ENCODE measurements at regions not wholly inside any gene's neighbourhood (a gene's known extent, or its start where the extent isn't known, plus 50 kb on each side); places are given as distances from the start of the nearest gene placed in this dataset.

DNA sequence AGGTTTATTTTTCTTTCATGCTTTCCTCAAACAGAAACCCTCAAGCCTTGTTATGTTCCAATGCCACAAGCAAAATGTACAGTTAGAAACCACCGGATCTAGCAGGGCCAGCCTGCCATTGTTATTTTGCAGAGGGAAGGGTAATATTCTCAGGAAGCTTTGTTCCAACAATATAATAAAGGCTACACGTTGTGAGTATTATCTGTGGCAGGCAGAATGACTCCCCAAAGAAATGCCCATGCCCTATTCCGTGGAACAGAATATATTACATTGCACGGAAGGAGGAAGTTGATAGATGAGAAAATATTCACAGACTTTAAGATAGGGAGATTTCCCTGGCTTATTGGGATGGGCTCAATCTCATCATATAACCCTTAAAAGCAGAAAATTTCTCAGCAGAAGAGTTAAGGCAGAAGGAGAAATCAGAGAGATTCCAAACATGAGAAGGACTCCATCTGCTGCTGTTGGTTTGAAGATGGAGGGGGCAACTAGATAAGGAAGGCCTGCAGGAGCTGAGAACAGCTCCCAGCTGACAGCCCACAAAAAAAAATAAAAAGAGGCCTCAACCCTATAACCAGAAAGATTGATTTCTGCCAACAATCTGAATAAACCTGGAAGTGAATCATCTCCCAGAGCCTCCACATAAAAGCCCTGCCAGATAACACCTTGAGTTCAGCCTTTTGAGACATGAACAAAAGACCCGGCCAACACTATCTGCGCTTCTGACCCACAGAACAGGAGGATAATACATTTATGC, 466.6 kb downstream of the LPIN1 start:
- Histone ChIP-seq H3K4me2 (ENCODE audit: low read length) (no peak overlapping the region), H3K36me3 (ENCODE audit: control insufficient read depth, low read length) (no peaks in the 10 kb centered on the region), H3F3A (ENCODE audit: control insufficient read depth, insufficient read depth) (no peaks in the 10 kb centered on the region), H3K27ac (ENCODE audit: low read depth, low read length) (no peak overlapping the region), H3K4me3 (ENCODE audit: low read length) (no peak overlapping the region), H3K4me1 (ENCODE audit: control insufficient read depth, low read length) (no peaks in the 10 kb centered on the region), H3K9me2 (replicated peaks; ENCODE audit: control insufficient read depth, low read length) (no peaks in the 10 kb centered on the region), H3K27me3 (ENCODE audit: control insufficient read depth, low read length) (no peaks in the 10 kb centered on the region), H4K20me1 (ENCODE audit: control insufficient read depth, insufficient read depth, low read depth, low read length) (no peaks in the 10 kb centered on the region), H3K79me2 (ENCODE audit: control insufficient read depth, low read length) (no peaks in the 10 kb centered on the region), H3K9me3 (ENCODE audit: control insufficient read depth, insufficient read depth, low read length) (no peaks in the 10 kb centered on the region)
- no peak for TF ChIP-seq EZH2phosphoT487 (IDR thresholded peaks at IDR 0.05; ENCODE audit: borderline replicate concordance, low read length)
- TF ChIP-seq, protein P1, sequence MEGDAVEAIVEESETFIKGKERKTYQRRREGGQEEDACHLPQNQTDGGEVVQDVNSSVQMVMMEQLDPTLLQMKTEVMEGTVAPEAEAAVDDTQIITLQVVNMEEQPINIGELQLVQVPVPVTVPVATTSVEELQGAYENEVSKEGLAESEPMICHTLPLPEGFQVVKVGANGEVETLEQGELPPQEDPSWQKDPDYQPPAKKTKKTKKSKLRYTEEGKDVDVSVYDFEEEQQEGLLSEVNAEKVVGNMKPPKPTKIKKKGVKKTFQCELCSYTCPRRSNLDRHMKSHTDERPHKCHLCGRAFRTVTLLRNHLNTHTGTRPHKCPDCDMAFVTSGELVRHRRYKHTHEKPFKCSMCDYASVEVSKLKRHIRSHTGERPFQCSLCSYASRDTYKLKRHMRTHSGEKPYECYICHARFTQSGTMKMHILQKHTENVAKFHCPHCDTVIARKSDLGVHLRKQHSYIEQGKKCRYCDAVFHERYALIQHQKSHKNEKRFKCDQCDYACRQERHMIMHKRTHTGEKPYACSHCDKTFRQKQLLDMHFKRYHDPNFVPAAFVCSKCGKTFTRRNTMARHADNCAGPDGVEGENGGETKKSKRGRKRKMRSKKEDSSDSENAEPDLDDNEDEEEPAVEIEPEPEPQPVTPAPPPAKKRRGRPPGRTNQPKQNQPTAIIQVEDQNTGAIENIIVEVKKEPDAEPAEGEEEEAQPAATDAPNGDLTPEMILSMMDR (IDR thresholded peaks at IDR 0.05; ENCODE audit: low read depth, low read length, poor library complexity, severe bottlenecking), result no peak

DNA sequence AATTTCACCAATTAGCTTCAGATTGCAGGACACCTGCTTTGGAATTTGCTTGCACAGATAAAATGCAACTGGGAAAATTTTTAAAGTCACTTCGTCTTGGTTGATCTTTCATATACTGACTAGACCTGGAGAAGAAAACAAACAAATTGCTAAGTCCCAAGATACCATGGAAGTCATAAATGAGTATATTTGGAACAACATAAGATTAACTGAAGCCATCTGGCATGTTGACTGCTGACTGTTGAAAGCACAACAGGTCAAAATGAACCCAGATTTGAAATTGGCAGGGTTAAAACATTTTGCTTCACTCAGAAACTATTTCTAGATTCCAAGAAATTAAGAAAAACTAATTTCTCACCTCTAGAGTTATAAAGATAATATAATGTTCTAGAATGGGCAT, 470.7 kb downstream of the LPIN1 start:
- no peak overlapping the region for H3K4me2 ChIP-seq (ENCODE audit: low read length)
- H3K9me2 ChIP-seq (replicated peaks; ENCODE audit: control insufficient read depth, low read length), result no peaks in the 10 kb centered on the region
- H3F3A ChIP-seq (ENCODE audit: control insufficient read depth, insufficient read depth), result no peaks in the 10 kb centered on the region
- no peak overlapping the region for H3K27ac ChIP-seq (ENCODE audit: low read depth, low read length)
- H3K4me1 ChIP-seq (ENCODE audit: control insufficient read depth, low read length), result no peaks in the 10 kb centered on the region
- H3K27me3 ChIP-seq (ENCODE audit: control insufficient read depth, low read length), result no peaks in the 10 kb centered on the region
- no peaks in the 10 kb centered on the region for H3K79me2 ChIP-seq (ENCODE audit: control insufficient read depth, low read length)
- no peaks in the 10 kb centered on the region for H4K20me1 ChIP-seq (ENCODE audit: control insufficient read depth, insufficient read depth, low read depth, low read length)
- H3K4me3 ChIP-seq (ENCODE audit: low read length), result no peak overlapping the region
- H3K9me3 ChIP-seq (ENCODE audit: control insufficient read depth, insufficient read depth, low read length), result peaks cover 5% of the 10 kb centered on the region; the same call in 1 of the 2 replicates
- no peak for TF ChIP-seq EZH2phosphoT487 (IDR thresholded peaks at IDR 0.05; ENCODE audit: borderline replicate concordance, low read length)
- TF ChIP-seq, protein P1 (IDR thresholded peaks at IDR 0.05; ENCODE audit: low read depth, low read length, poor library complexity, severe bottlenecking), result no peak
- H3K36me3 ChIP-seq (ENCODE audit: control insufficient read depth, low read length), result no peaks in the 10 kb centered on the region

DNA sequence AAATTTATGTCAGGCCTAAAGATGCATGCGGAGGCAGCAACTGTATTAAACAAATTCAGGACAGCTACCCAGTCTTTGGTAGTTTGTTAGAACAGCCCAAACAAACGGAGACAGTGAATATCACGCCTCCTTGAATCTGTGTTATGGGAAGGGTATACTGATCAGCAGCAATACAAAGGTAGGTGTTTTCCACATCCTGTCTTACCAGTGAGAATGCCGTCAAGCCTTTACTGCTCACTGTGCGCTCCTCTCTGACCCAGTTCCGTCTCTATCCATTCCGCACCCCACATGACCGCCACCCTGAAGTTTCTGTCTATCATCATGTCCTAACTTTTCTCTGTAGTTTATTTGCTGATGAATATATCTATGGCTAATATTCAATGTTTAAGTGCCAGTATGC, 473.3 kb downstream of the LPIN1 start:
- no peaks in the 10 kb centered on the region for H3K27me3 ChIP-seq (ENCODE audit: control insufficient read depth, low read length)
- no peak overlapping the region for H3K4me2 ChIP-seq (ENCODE audit: low read length)
- no peaks in the 10 kb centered on the region for H4K20me1 ChIP-seq (ENCODE audit: control insufficient read depth, insufficient read depth, low read depth, low read length)
- no peaks in the 10 kb centered on the region for H3F3A ChIP-seq (ENCODE audit: control insufficient read depth, insufficient read depth)
- no peaks in the 10 kb centered on the region for H3K79me2 ChIP-seq (ENCODE audit: control insufficient read depth, low read length)
- TF ChIP-seq EZH2phosphoT487 (IDR thresholded peaks at IDR 0.05; ENCODE audit: borderline replicate concordance, low read length), result no peak
- TF ChIP-seq, protein P1 (IDR thresholded peaks at IDR 0.05; ENCODE audit: low read depth, low read length, poor library complexity, severe bottlenecking), result no peak
- no peak overlapping the region for H3K27ac ChIP-seq (ENCODE audit: low read depth, low read length)
- H3K4me1 ChIP-seq (ENCODE audit: control insufficient read depth, low read length), result no peaks in the 10 kb centered on the region
- peaks cover 26% of the 10 kb centered on the region for H3K9me3 ChIP-seq (ENCODE audit: control insufficient read depth, insufficient read depth, low read length)
- H3K4me3 ChIP-seq (ENCODE audit: low read length), result no peak overlapping the region
- no peaks in the 10 kb centered on the region for H3K36me3 ChIP-seq (ENCODE audit: control insufficient read depth, low read length)
- H3K9me2 ChIP-seq (replicated peaks; ENCODE audit: control insufficient read depth, low read length), result no peaks in the 10 kb centered on the region
